IMR-90 (cell line): ENCODE measurements at regions not wholly inside any gene's neighbourhood (a gene's known extent, or its start where the extent isn't known, plus 50 kb on each side); places are given as distances from the start of the nearest gene placed in this dataset.

Experiments used
- ATAC-seq: fragments of 200-7000 bp; cut with Tn5 transposase; 2 replicates; pipeline ENCODE4 v1.9.1; 2020; ENCODE audit warnings: low read depth, mild to moderate bottlenecking, moderate library complexity
- BruUV-seq: library from RNA; stranded (reverse); fragments of 400-500 nt; replicated peaks from 2 replicates; lab custom pipeline; 2021; lab: Mats Ljungman, UMichigan
- CTCF ChIA-PET: fragments of 300-600 bp; formaldehyde crosslinking; extraction: SDS; loops from one replicate; lab custom pipeline; 2021; ENCODE audit warnings: antibody characterized with exemption; lab: Yijun Ruan, JAX
- POLR2A ChIA-PET: fragments of 300-600 bp; sonication (Branson Sonifier 250); formaldehyde crosslinking; loops from one replicate; lab custom pipeline; 2022; ENCODE audit warnings: antibody characterized with exemption; ENCODE audit not compliant: unreplicated experiment; lab: Charles Lee
- DNase-seq: peaks from one replicate; pipeline ENCODE4 v3.0.0; 2013
- H2AFZ ChIP-seq: replicated peaks from 2 replicates; pipeline ENCODE3; 2013; ENCODE audit warnings: low read length, mild to moderate bottlenecking; ENCODE audit not compliant: poor library complexity
- H2AK5ac ChIP-seq: 2 replicates; pipeline ENCODE4 v1.6.1; 2013; ENCODE audit warnings: low read depth, low read length, inconsistent platforms
- H2AK9ac ChIP-seq: replicated peaks from 2 replicates; pipeline ENCODE3; 2013; ENCODE audit warnings: mild to moderate bottlenecking, low read depth, low read length, moderate library complexity; ENCODE audit not compliant: poor library complexity
- H2BK120ac ChIP-seq: 2 replicates; pipeline ENCODE4 v1.6.1; 2013; ENCODE audit warnings: low read depth, low read length, inconsistent platforms
- H2BK15ac ChIP-seq: 3 replicates; pipeline ENCODE4 v1.6.1; 2013; ENCODE audit warnings: low read depth, low read length, inconsistent platforms
- H2BK20ac ChIP-seq: 2 replicates; pipeline ENCODE4 v1.6.1; 2013; ENCODE audit warnings: low read depth, mild to moderate bottlenecking, inconsistent platforms, low read length, moderate library complexity
- H2BK5ac ChIP-seq: 2 replicates; pipeline ENCODE4 v1.6.1; 2013; ENCODE audit warnings: mild to moderate bottlenecking, low read depth, low read length, inconsistent platforms; ENCODE audit not compliant: poor library complexity, severe bottlenecking
- H3K14ac ChIP-seq: replicated peaks from 2 replicates; pipeline ENCODE4 v1.6.1; 2013; ENCODE audit warnings: low read depth, low read length, inconsistent platforms
- H3K18ac ChIP-seq: 2 replicates; pipeline ENCODE4 v1.6.1; 2013; ENCODE audit warnings: low read depth, low read length, control low read depth
- H3K23ac ChIP-seq: 2 replicates; pipeline ENCODE4 v1.6.1; 2013; ENCODE audit warnings: low read depth, low read length, inconsistent platforms
- H3K27ac ChIP-seq: 2 replicates; pipeline ENCODE4 v1.5.1; 2013; ENCODE audit warnings: mild to moderate bottlenecking, control low read depth, low read length; ENCODE audit not compliant: insufficient read depth
- H3K27me3 ChIP-seq: 2 replicates; pipeline ENCODE4 v1.6.1; 2013; ENCODE audit warnings: low read length; ENCODE audit not compliant: control insufficient read depth, insufficient read depth
- H3K36me3 ChIP-seq: 2 replicates; pipeline ENCODE4 v1.6.1; 2013; ENCODE audit warnings: low read length, mixed read lengths; ENCODE audit not compliant: control insufficient read depth, insufficient read depth
- H3K4ac ChIP-seq: 2 replicates; pipeline ENCODE4 v1.6.1; 2013; ENCODE audit warnings: low read depth, low read length, inconsistent platforms
- H3K4me1 ChIP-seq: 2 replicates; pipeline ENCODE4 v1.6.1; 2013; ENCODE audit warnings: low read length, mixed read lengths; ENCODE audit not compliant: control insufficient read depth, insufficient read depth
- H3K4me2 ChIP-seq: 2 replicates; pipeline ENCODE4 v1.6.1; 2013; ENCODE audit warnings: low read depth, mild to moderate bottlenecking, control low read depth, low read length, moderate library complexity
- H3K4me3 ChIP-seq: 2 replicates; pipeline ENCODE4 v1.5.1; 2013; ENCODE audit warnings: low read depth, mild to moderate bottlenecking, control low read depth, low read length, moderate library complexity; ENCODE audit not compliant: insufficient read depth
- H3K56ac ChIP-seq: 2 replicates; pipeline ENCODE4 v1.6.1; 2013; ENCODE audit warnings: low read length, inconsistent platforms; ENCODE audit not compliant: insufficient read depth; ENCODE audit errors: extremely low read depth
- H3K79me1 ChIP-seq, 2 experiments: 2 replicates each; pipeline ENCODE4 v1.6.1; 2013; ENCODE audit warnings: low read length in 2 of 2, inconsistent platforms in 1 of 2, low read depth in 1 of 2
- H3K9ac ChIP-seq: 2 replicates; pipeline ENCODE4 v1.6.1; 2013; ENCODE audit warnings: low read depth, low read length, control low read depth
- H3K9me1 ChIP-seq: 2 replicates; pipeline ENCODE4 v1.6.1; 2013; ENCODE audit warnings: low read length, inconsistent platforms; ENCODE audit not compliant: insufficient read depth
- H3K9me3 ChIP-seq: 2 replicates; pipeline ENCODE4 v1.6.1; 2013; ENCODE audit warnings: low read length; ENCODE audit not compliant: control insufficient read depth, insufficient read depth
- H4K20me1 ChIP-seq: 2 replicates; pipeline ENCODE4 v1.6.1; 2013; ENCODE audit warnings: low read length, inconsistent platforms; ENCODE audit not compliant: insufficient read depth
- H4K5ac ChIP-seq: 2 replicates; pipeline ENCODE4 v1.6.1; 2013; ENCODE audit warnings: mild to moderate bottlenecking, low read depth, low read length, control low read depth
- H4K8ac ChIP-seq, 2 experiments: 2 replicates each; pipeline ENCODE4 v1.6.1; 2013; ENCODE audit warnings: low read depth in 2 of 2, low read length in 2 of 2, control low read depth in 1 of 2, inconsistent platforms in 1 of 2
- H4K91ac ChIP-seq: 2 replicates; pipeline ENCODE4 v1.6.1; 2013; ENCODE audit warnings: low read depth, low read length, inconsistent platforms; ENCODE audit not compliant: insufficient read depth
- MAFK ChIP-seq: IDR thresholded peaks from 2 replicates; pipeline ENCODE4 v1.6.1; 2012; ENCODE audit warnings: low read depth, low read length, improper control_type of control experiment
- NFE2L2 ChIP-seq: fragments of 150-350 bp; IDR thresholded peaks from 2 replicates; pipeline ENCODE4 v1.6.1; 2016; ENCODE audit warnings: low read depth, mild to moderate bottlenecking, low read length
- POLR2A ChIP-seq: IDR thresholded peaks from 2 replicates; pipeline ENCODE4 v1.6.1; 2012; ENCODE audit warnings: mild to moderate bottlenecking, low read depth, low read length
- WGBS, 2 experiments: methylation state at CpG; one replicate each; pipeline versions ENCODE4 v1.1.5 to v1.1.7; 2013; ENCODE audit warnings: missing lambda C conversion rate in 2 of 2; ENCODE audit not compliant: insufficient read length in 1 of 2; ENCODE audit errors: extremely low coverage in 2 of 2; 5-methylcytosine and 5-hydroxymethylcytosine counted together
- dilution Hi-C: fragments of 300-500 bp; cut with HindIII; formaldehyde crosslinking; loops from one replicate; pipeline ENCODE4 v1.14.3; 2018; ENCODE audit warnings: low sequenced_read_pairs; ENCODE audit not compliant: unreplicated experiment
- in situ Hi-C: fragments of 300-500 bp; cut with MboI; formaldehyde crosslinking; loops from 3 replicates; pipeline ENCODE4 v1.14.3; 2019; ENCODE audit warnings: low sequenced_read_pairs, inconsistent platforms, mixed read lengths
- intact Hi-C: fragments of 100-400 bp; cut with micrococcal nuclease; formaldehyde crosslinking; loops from 2 replicates; pipeline ENCODE4 v1.10.0; 2022

DNA sequence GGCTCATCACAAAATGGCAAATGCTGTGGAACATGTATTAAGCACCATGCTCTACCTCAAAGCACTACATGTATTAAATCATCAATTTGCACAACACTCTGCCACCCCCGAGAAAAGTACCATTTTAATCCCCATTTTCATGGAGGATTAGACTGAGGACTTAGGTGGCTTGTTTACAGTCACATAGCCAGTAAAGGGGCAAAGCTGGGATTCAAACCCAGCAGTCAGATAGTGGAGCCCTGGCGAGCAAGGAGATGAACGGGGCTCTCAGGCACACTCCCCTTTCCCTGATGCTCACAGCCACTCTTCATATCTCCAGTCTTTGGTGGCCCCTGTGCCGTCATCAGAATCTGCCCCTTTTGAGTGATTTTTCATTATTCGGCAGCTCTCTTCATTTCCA, 262.9 kb downstream of the DIRAS2 start:
- in situ Hi-C loops = no loop called here
- no peak overlapping the region for H3K4me2 ChIP-seq
- WGBS, 2 experiments = 49% methylated on average over 3 of the region's 5 CpGs; no CpG with 5 or more reads in 1 of the 2 experiments
- no peak overlapping the region for H3K4me3 ChIP-seq
- H2AK5ac ChIP-seq = no peak overlapping the region
- CTCF ChIA-PET = no interaction called here
- H3K4ac ChIP-seq = no peak overlapping the region
- no peak for ATAC-seq
- no peaks in the 10 kb centered on the region for H3K79me1 ChIP-seq
- no TSS peak for BruUV-seq
- H3K27me3 ChIP-seq = no peaks in the 10 kb centered on the region; the same call in 1 of the 2 replicates
- H2BK120ac ChIP-seq = no peak overlapping the region
- H2BK5ac ChIP-seq = no peak overlapping the region
- H3K56ac ChIP-seq = no peak overlapping the region
- TF ChIP-seq POLR2A = no peak
- TF ChIP-seq MAFK = no peak
- TF ChIP-seq NFE2L2 = no peak
- no peak overlapping the region for H2BK20ac ChIP-seq
- H3K27ac ChIP-seq = no peak overlapping the region
- no peak overlapping the region for H3K14ac ChIP-seq
- H3K36me3 ChIP-seq = no peaks in the 10 kb centered on the region
- dilution Hi-C loops = no loop called here
- POLR2A ChIA-PET = no interaction called here
- H3K18ac ChIP-seq = no peak overlapping the region
- intact Hi-C loops = no loop called here
- H3K4me1 ChIP-seq = no peaks in the 10 kb centered on the region
- no peak overlapping the region for H2BK15ac ChIP-seq
- no peak overlapping the region for H3K9ac ChIP-seq
- H4K91ac ChIP-seq = no peak overlapping the region
- no peaks in the 10 kb centered on the region for H3K9me3 ChIP-seq
- no peaks in the 10 kb centered on the region for H3K9me1 ChIP-seq
- no peak overlapping the region for H2AFZ ChIP-seq
- no peak overlapping the region for H3K23ac ChIP-seq
- no peak overlapping the region for H4K5ac ChIP-seq
- H4K8ac ChIP-seq = no peak overlapping the region
- no peak for DNase-seq
- H4K20me1 ChIP-seq = no peaks in the 10 kb centered on the region
- H2AK9ac ChIP-seq = no peak overlapping the region
